Uterus (tissue), 3 donors: ENCODE measurements at regions not wholly inside any gene's neighbourhood (a gene's known extent, or its start where the extent isn't known, plus 50 kb on each side); places are given as distances from the start of the nearest gene placed in this dataset.

Experiments
- DNase-seq, 2 donors: peaks; one replicate each; pipeline ENCODE4 v3.0.0-alpha.2; 2019 to 2020
- H3K27ac ChIP-seq, 2 donors: fragments of 200-600 bp; sonication (generic); 1 replicate in 1 of 2; 2 replicates in 1 of 2; pipeline ENCODE4 v1.5.1; 2016 to 2018
- H3K27me3 ChIP-seq, 2 donors: fragments of 200-600 bp; sonication (generic); one replicate each; pipeline ENCODE4 v1.5.1; 2018 to 2019; ENCODE audit warnings: control low read depth in 1 of 2
- H3K36me3 ChIP-seq, 2 donors: fragments of 200-600 bp; sonication (generic); one replicate each; pipeline ENCODE4 v1.5.1; 2019; ENCODE audit warnings: control low read depth in 1 of 2
- H3K4me1 ChIP-seq, 2 donors: fragments of 200-600 bp; sonication (generic); one replicate each; pipeline ENCODE4 v1.5.1; 2018 to 2019; ENCODE audit warnings: control low read depth in 1 of 2
- H3K4me3 ChIP-seq, 2 donors: fragments of 200-600 bp; sonication (generic); 1 replicate in 1 of 2; 2 replicates in 1 of 2; pipeline ENCODE4 v1.5.1; 2018 to 2019; ENCODE audit warnings: mild to moderate bottlenecking in 1 of 2
- H3K9me3 ChIP-seq, 2 donors: fragments of 200-600 bp; sonication (generic); one replicate each; pipeline ENCODE4 v1.5.1; 2019; ENCODE audit warnings: control low read depth in 1 of 2
- CTCF ChIP-seq, 4 experiments: fragments of 200-600 bp in 2 of 4; fragments of 450-650 bp in 2 of 4; sonication (generic) in 2 of 4; IDR thresholded peaks; one replicate each; pipeline ENCODE4 v1.5.1; 2016 to 2019; ENCODE audit warnings: antibody characterized with exemption in 4 of 4, mild to moderate bottlenecking in 2 of 4, moderate library complexity in 1 of 4
- POLR2A ChIP-seq, 2 donors: fragments of 450-650 bp; IDR thresholded peaks; one replicate each; pipeline ENCODE4 v1.6.1; 2016; ENCODE audit warnings: antibody characterized with exemption in 2 of 2, mild to moderate bottlenecking in 1 of 2, moderate library complexity in 1 of 2
- intact Hi-C: fragments of 100-400 bp; cut with DNase I; formaldehyde crosslinking; loops from one replicate; pipeline ENCODE4 v1.15.1; 2023; ENCODE audit warnings: low total_unique reads
- donor health status: DM: yes; HTN: yes; CAD: no.

GRCh38 chr18:39770399-39770798, 2184.6 kb upstream of the PIK3C3 start:
- no peaks in the 10 kb centered on the region for H3K27me3 ChIP-seq
- intact Hi-C loops, result no loop called here

GRCh38 chr18:39764873-39765272, 2190.2 kb upstream of the PIK3C3 start:
- TF ChIP-seq POLR2A (IDR thresholded peaks at IDR 0.05) (no peak), CTCF (IDR thresholded peaks at IDR 0.05) (no peak)
- no peaks in the 10 kb centered on the region for H3K27me3 ChIP-seq
- H3K4me1 ChIP-seq, result no peaks in the 10 kb centered on the region
- intact Hi-C loops, result no loop called here
- H3K9me3 ChIP-seq, result no peaks in the 10 kb centered on the region
- DNase-seq, result no peak
- no peak overlapping the region for H3K27ac ChIP-seq
- H3K36me3 ChIP-seq, result no peaks in the 10 kb centered on the region
- H3K4me3 ChIP-seq, result no peak overlapping the region

More at GRCh38 chr18:39770399-39770798, 2184.6 kb upstream of the PIK3C3 start:
- H3K36me3 ChIP-seq, result no peaks in the 10 kb centered on the region
- TF ChIP-seq CTCF (IDR thresholded peaks at IDR 0.05) (no peak), POLR2A (IDR thresholded peaks at IDR 0.05) (no peak)
- H3K4me3 ChIP-seq, result no peak overlapping the region
- no peaks in the 10 kb centered on the region for H3K9me3 ChIP-seq
- H3K27ac ChIP-seq, result no peak overlapping the region
- H3K4me1 ChIP-seq, result no peaks in the 10 kb centered on the region
- no peak for DNase-seq

DNA sequence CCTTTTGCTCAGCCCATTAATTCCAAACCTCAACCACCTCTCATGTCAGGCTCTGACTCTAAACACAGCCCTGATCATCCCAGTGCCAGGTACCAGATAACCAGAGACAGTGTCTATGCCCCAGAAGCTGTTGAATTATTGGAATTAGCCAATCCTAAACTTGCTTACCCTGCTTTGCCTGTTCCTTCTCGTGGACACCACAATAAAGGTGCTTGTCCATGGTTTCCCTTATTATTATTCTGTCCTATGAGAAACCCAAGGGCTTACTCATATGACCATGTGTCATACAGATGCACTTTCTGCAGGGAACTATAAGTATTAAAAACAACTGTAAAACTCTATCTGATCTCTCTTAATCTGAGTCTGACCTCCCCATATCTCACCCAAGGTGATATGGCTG, 2193.8 kb upstream of the PIK3C3 start:
- Histone ChIP-seq H3K4me3 (no peak overlapping the region), H3K27me3 (no peaks in the 10 kb centered on the region), H3K36me3 (no peaks in the 10 kb centered on the region), H3K27ac (no peak overlapping the region), H3K9me3 (no peaks in the 10 kb centered on the region), H3K4me1 (no peaks in the 10 kb centered on the region)
- intact Hi-C loops, result no loop called here
- no peak for DNase-seq
- no peak for TF ChIP-seq CTCF (IDR thresholded peaks at IDR 0.05)
- TF ChIP-seq POLR2A (IDR thresholded peaks at IDR 0.05), result no peak

- DNase-seq, result no peak
- Histone ChIP-seq H3K4me3 (no peak overlapping the region), H3K9me3 (no peaks in the 10 kb centered on the region), H3K36me3 (no peaks in the 10 kb centered on the region), H3K27me3 (no peaks in the 10 kb centered on the region), H3K27ac (no peak overlapping the region), H3K4me1 (no peaks in the 10 kb centered on the region)
- TF ChIP-seq POLR2A (IDR thresholded peaks at IDR 0.05), result no peak
- no peak for TF ChIP-seq CTCF (IDR thresholded peaks at IDR 0.05)
- intact Hi-C loops, result no loop called here
These were observed 2194.3 kb upstream of the CELF4 start for GRCh38 chr18:39759926-39760325.

GRCh38 chr18:39753178-39753577, 2187.6 kb upstream of the CELF4 start:
- no peaks in the 10 kb centered on the region for H3K9me3 ChIP-seq
- intact Hi-C loops, result no loop called here
- no peaks in the 10 kb centered on the region for H3K4me1 ChIP-seq
- H3K36me3 ChIP-seq, result no peaks in the 10 kb centered on the region
- TF ChIP-seq CTCF (IDR thresholded peaks at IDR 0.05) (no peak), POLR2A (IDR thresholded peaks at IDR 0.05) (no peak)
- H3K27me3 ChIP-seq, result no peaks in the 10 kb centered on the region
- no peak for DNase-seq
- no peak overlapping the region for H3K4me3 ChIP-seq
- no peak overlapping the region for H3K27ac ChIP-seq
